GM19043 (cell line): ENCODE measurements at regions not wholly inside any gene's neighbourhood (a gene's known extent, or its start where the extent isn't known, plus 50 kb on each side); places are given as distances from the start of the nearest gene placed in this dataset.
"Not testable (repeated sequence)": the region's sequence is repeated elsewhere in the genome, so short reads cannot be mapped to it uniquely, and the experiment has no call there.

Experiments
- ATAC-seq: cut with Tn5 transposase; IDR thresholded peaks from one replicate; pipeline ENCODE4 v1.9.1; 2021; ENCODE audit warnings: low read depth; ENCODE audit not compliant: unreplicated experiment

- not testable (repeated sequence) for ATAC-seq
These were observed 153.9 kb upstream of the OR4C13 start for GRCh38 chr11:49798206-49798837.

GRCh38 chr11:49817705-49818430 is 134.3 kb upstream of the OR4C13 start:
- ATAC-seq: not testable (repeated sequence)

DNA sequence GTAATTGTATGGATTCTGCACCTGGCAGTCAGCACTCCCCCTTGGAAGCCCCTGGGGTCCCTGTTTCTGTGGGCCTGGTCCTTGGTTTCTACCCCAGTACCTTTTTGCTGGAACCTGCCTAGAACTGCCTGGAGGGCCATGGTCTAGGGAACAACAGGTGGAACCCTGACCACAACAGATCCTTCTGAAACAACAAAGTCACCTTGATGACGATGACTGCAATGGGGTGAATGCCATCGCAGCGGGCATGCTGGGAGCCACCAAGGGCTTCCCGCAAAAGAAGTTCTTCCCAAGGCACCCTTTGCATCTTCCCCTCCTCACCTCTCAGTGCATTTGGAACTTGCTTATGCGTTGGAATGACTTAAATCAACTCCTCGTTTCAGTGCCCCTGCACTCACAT is 129.0 kb upstream of the OR4C13 start:
- not testable (repeated sequence) for ATAC-seq

DNA sequence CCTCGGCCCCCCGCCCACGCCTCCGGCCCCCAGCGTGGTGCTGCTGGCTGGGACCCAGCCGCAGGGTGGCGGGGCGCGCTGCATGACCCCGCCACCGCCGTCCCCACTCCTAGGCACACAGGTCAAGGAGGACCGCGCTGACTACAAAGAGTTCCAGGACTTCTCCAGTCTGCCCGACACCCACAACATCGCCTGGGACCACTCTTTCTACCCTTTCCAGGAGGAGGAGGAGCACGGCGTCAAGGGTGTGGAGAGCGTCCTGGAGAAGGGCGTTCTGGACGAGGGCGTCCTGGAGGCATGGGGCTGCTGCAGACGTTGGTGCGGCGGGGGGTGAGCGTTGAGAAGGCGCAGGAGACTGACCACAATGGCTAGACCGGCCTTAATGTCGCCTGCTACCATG is 101.7 kb upstream of the OR4C13 start:
- ATAC-seq: not testable (repeated sequence)

DNA sequence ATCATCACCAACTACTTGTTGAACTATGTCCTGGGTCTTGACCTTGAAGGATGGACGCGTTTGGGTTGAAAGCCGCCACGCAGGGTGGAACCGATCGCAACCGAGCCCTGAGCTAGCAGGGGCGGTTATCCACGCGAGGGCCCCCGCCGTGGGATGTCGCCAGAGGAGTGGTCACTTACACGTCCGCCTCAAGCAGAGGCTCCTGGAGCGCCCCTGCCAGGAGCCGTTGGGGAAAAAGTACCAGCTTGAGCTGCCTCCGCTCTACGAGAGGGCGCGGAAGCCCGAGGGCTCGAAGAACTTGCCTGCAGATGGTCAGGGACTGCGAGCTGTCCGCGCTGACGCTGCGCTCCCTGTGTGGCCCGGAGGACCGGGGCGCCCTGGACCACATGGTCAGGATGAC is 100.7 kb upstream of the OR4C13 start:
- no peak for ATAC-seq

- ATAC-seq: no peak
These were observed 100.2 kb upstream of the OR4C13 start for GRCh38 chr11:49851971-49852389.

DNA sequence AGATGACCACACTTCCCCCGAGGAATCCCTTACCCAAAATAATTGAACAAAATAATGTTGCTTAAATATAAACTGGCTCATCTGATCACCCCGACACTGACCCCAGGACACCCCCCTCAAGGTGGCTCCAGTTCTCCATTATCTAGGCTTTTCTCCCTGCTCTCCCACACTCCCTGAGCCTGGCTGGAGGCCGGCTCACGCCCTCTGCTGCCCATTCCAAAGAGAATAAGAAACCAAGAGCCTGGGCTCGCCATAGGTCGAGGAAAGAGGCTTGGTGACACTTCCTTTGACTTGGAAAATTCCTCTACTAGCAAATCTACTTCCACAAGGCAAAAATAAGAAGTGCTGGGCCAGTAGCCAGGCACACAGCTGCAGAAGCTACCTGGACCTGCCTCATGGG is 63.3 kb upstream of the OR4C13 start:
- not testable (repeated sequence) for ATAC-seq

- ATAC-seq: not testable (repeated sequence)
These were observed 60.1 kb upstream of the OR4C13 start for GRCh38 chr11:49891910-49892671.

DNA sequence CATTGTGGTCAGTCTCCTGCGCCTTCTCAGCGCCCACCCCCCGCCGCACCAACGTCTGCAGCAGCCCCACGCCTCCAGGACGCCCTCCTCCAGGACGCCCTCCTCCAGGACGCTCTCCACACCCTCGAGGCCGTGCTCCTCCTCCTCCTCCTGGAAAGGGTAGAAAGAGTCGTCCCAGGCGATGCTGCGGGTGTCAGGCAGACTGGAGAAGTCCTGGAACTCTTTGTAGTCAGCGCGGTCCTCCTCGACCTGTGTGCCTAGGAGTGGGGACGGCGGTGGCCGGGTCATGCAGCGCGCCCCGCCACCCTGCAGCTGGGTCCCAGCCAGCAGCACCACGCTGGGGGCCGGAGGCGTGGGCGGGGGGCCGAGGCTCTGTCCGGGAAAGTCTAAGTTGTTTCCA is 58.7 kb upstream of the OR4C13 start:
- ATAC-seq: not testable (repeated sequence)
